SK-N-SH (cell line): ENCODE measurements at regions not wholly inside any gene's neighbourhood (a gene's known extent, or its start where the extent isn't known, plus 50 kb on each side); places are given as distances from the start of the nearest gene placed in this dataset.

Experiments used
- CTCF ChIA-PET: fragments of 300-600, 350-600 bp; formaldehyde crosslinking; extraction: SDS; loops from one replicate; lab custom pipeline; 2021; lab: Yijun Ruan, JAX
- POLR2A ChIA-PET: fragments of 350-600 bp; sonication (Branson Sonifier 250); formaldehyde crosslinking; extraction: SDS; loops from one replicate; lab custom pipeline; 2020; ENCODE audit warnings: antibody characterized with exemption, inconsistent platforms; lab: Yijun Ruan, JAX
- DNase-seq: peaks from one replicate; pipeline ENCODE4 v3.0.0; 2012
- H2AFZ ChIP-seq: fragments of 200-600 bp; sonication (generic); 2 replicates; pipeline ENCODE4 v1.8.1; 2016; ENCODE audit warnings: antibody characterized with exemption, mild to moderate bottlenecking, low read depth
- H3F3A ChIP-seq: fragments of 200-600 bp; sonication (generic); replicated peaks from 2 replicates; pipeline ENCODE3; 2016; ENCODE audit warnings: antibody characterized with exemption, mild to moderate bottlenecking; ENCODE audit not compliant: insufficient read depth
- H3K27ac ChIP-seq, 2 experiments: fragments of 200-500 bp in 1 of 2; fragments of 200-600 bp in 1 of 2; sonication (Bioruptor generic) in 1 of 2; sonication (generic), shearing (Covaris generic) in 1 of 2; 2 replicates each; pipeline versions ENCODE4 v1.5.1 to v1.6.1; 2014 to 2016; ENCODE audit warnings: low read depth in 2 of 2, inconsistent platforms in 1 of 2, low read length in 1 of 2, mild to moderate bottlenecking in 1 of 2, mixed read lengths in 1 of 2
- H3K27me3 ChIP-seq: fragments of 200-600 bp; sonication (generic), shearing (Covaris generic); 2 replicates; pipeline ENCODE4 v1.6.1; 2016; ENCODE audit warnings: mixed run types; ENCODE audit not compliant: insufficient read depth
- H3K36me3 ChIP-seq, 2 experiments: fragments of 200-500 bp in 1 of 2; fragments of 200-600 bp in 1 of 2; sonication (Bioruptor generic) in 1 of 2; sonication (generic) in 1 of 2; replicated peaks in 1 of 2; 2 replicates each; pipeline versions ENCODE3 to v1.5.1; 2014 to 2016; ENCODE audit warnings: low read length in 1 of 2, mild to moderate bottlenecking in 1 of 2; ENCODE audit not compliant: insufficient read depth in 2 of 2, control insufficient read depth in 1 of 2
- H3K4me1 ChIP-seq, 2 experiments: fragments of 200-500 bp in 1 of 2; fragments of 200-600 bp in 1 of 2; sonication (Bioruptor generic) in 1 of 2; sonication (generic), shearing (Covaris generic) in 1 of 2; 2 replicates each; pipeline versions ENCODE4 v1.5.1 to v1.6.1; 2014 to 2016; ENCODE audit warnings: low read depth in 1 of 2, low read length in 1 of 2, mixed run types in 1 of 2; ENCODE audit not compliant: insufficient read depth in 2 of 2, control insufficient read depth in 1 of 2
- H3K4me2 ChIP-seq: fragments of 200-600 bp; sonication (generic), shearing (Covaris generic); 2 replicates; pipeline ENCODE4 v1.6.1; 2017; ENCODE audit warnings: mixed run types
- H3K4me3 ChIP-seq, 2 experiments: fragments of 200-500 bp in 1 of 2; fragments of 200-600 bp in 1 of 2; sonication (Bioruptor generic) in 1 of 2; sonication (generic), shearing (Covaris generic) in 1 of 2; 2 replicates each; pipeline versions ENCODE4 v1.5.1 to v1.8.1; 2014 to 2016; ENCODE audit warnings: low read depth in 2 of 2, inconsistent platforms in 1 of 2, low read length in 1 of 2, mild to moderate bottlenecking in 1 of 2, mixed read lengths in 1 of 2, moderate library complexity in 1 of 2
- H3K79me2 ChIP-seq: fragments of 200-600 bp; sonication (generic); 2 replicates; pipeline ENCODE4 v1.8.1; 2017; ENCODE audit warnings: mild to moderate bottlenecking; ENCODE audit not compliant: insufficient read depth
- H3K9ac ChIP-seq: fragments of 200-600 bp; sonication (generic); 2 replicates; pipeline ENCODE4 v1.6.1; 2017; ENCODE audit warnings: mixed run types
- H3K9me2 ChIP-seq: fragments of 200-600 bp; sonication (generic); 2 replicates; pipeline ENCODE4 v1.6.1; 2017; ENCODE audit warnings: mixed run types
- H3K9me3 ChIP-seq: fragments of 200-600 bp; sonication (generic); 2 replicates; pipeline ENCODE4 v1.6.1; 2017; ENCODE audit warnings: mixed run types, mild to moderate bottlenecking, moderate library complexity
- H4K20me1 ChIP-seq: fragments of 200-600 bp; sonication (generic); 2 replicates; pipeline ENCODE4 v1.6.1; 2017; ENCODE audit warnings: mild to moderate bottlenecking, mixed run types; ENCODE audit not compliant: insufficient read depth
- CHD2 ChIP-seq: fragments of 150-350 bp; IDR thresholded peaks from 2 replicates; pipeline ENCODE4 v1.6.1; 2018; ENCODE audit warnings: low read length; ENCODE audit not compliant: partially characterized antibody
- ELF1 ChIP-seq: IDR thresholded peaks from 2 replicates; pipeline ENCODE4 v1.4.0; 2012
- EP300 ChIP-seq, 2 experiments: IDR thresholded peaks; 2 replicates each; pipeline versions ENCODE4 v1.4.0 to v1.6.1; 2012; ENCODE audit warnings: borderline replicate concordance in 1 of 2, low read depth in 1 of 2, low read length in 1 of 2
- EZH2phosphoT487 ChIP-seq: fragments of 200-600 bp; sonication (generic); IDR thresholded peaks from 2 replicates; pipeline ENCODE4 v1.6.1; 2017; ENCODE audit warnings: low read depth, mixed run types, mild to moderate bottlenecking, antibody characterized with exemption, moderate library complexity, borderline replicate concordance
- FOSL2 ChIP-seq: IDR thresholded peaks from 2 replicates; pipeline ENCODE4 v1.4.0; 2012; ENCODE audit warnings: low read depth, mild to moderate bottlenecking, moderate library complexity, borderline replicate concordance
- FOXJ3 ChIP-seq: sonication (generic); formaldehyde crosslinking; IDR thresholded peaks from 2 replicates; pipeline ENCODE4 v1.5.1; 2020; ENCODE audit warnings: mild to moderate bottlenecking, missing genetic modification reagents
- GABPA ChIP-seq: IDR thresholded peaks from 2 replicates; pipeline ENCODE4 v1.4.0; 2012; ENCODE audit warnings: low read depth, mild to moderate bottlenecking
- JUND ChIP-seq: IDR thresholded peaks from 2 replicates; pipeline ENCODE4 v1.4.0; 2012
- MEF2A ChIP-seq: IDR thresholded peaks from 2 replicates; pipeline ENCODE4 v1.4.0; 2012; ENCODE audit warnings: low read depth, borderline replicate concordance
- MXI1 ChIP-seq: IDR thresholded peaks from 2 replicates; pipeline ENCODE4 v1.6.1; 2012; ENCODE audit warnings: mild to moderate bottlenecking, low read depth, low read length, improper control_type of control experiment
- NFIC ChIP-seq: IDR thresholded peaks from 2 replicates; pipeline ENCODE4 v1.4.0; 2012; ENCODE audit warnings: borderline replicate concordance
- POLR2AphosphoS5 ChIP-seq: IDR thresholded peaks from 2 replicates; pipeline ENCODE4 v1.6.1; 2012; ENCODE audit warnings: low read depth, low read length
- RAD21 ChIP-seq: IDR thresholded peaks from 2 replicates; pipeline ENCODE4 v1.6.1; 2012; ENCODE audit warnings: mild to moderate bottlenecking, low read length
- RCOR1 ChIP-seq: fragments of 150-350 bp; IDR thresholded peaks from 2 replicates; pipeline ENCODE4 v1.6.1; 2017; ENCODE audit warnings: antibody characterized with exemption, low read length
- RFX5 ChIP-seq: IDR thresholded peaks from 2 replicates; pipeline ENCODE4 v1.6.1; 2012; ENCODE audit warnings: mild to moderate bottlenecking, improper control_type of control experiment, low read length
- RXRA ChIP-seq: IDR thresholded peaks from 2 replicates; pipeline ENCODE4 v1.4.0; 2012; ENCODE audit warnings: low read depth, mild to moderate bottlenecking, borderline replicate concordance
- TAF1 ChIP-seq: IDR thresholded peaks from 2 replicates; pipeline ENCODE4 v1.6.1; 2012; ENCODE audit warnings: low read depth, mild to moderate bottlenecking, low read length, moderate library complexity, borderline replicate concordance
- TCF12 ChIP-seq: IDR thresholded peaks from 2 replicates; pipeline ENCODE4 v1.4.0; 2012
- TEAD4 ChIP-seq: IDR thresholded peaks from 2 replicates; pipeline ENCODE4 v1.4.0; 2012; ENCODE audit warnings: mild to moderate bottlenecking, borderline replicate concordance; ENCODE audit not compliant: insufficient read depth
- WGBS: methylation state at CpG from one replicate; pipeline ENCODE4 v1.1.6; 2017; ENCODE audit warnings: low lambda C conversion rate; 5-methylcytosine and 5-hydroxymethylcytosine counted together
- TF ChIP-seq, protein P1 (sequence below): IDR thresholded peaks from 2 replicates; pipeline ENCODE4 v1.4.0; 2012; ENCODE audit warnings: low read depth, borderline replicate concordance
- TF ChIP-seq, protein P2 (sequence below): fragments of 150-350 bp; IDR thresholded peaks from 2 replicates; pipeline ENCODE4 v1.6.1; 2016; ENCODE audit warnings: mild to moderate bottlenecking, low read depth, low read length

DNA sequence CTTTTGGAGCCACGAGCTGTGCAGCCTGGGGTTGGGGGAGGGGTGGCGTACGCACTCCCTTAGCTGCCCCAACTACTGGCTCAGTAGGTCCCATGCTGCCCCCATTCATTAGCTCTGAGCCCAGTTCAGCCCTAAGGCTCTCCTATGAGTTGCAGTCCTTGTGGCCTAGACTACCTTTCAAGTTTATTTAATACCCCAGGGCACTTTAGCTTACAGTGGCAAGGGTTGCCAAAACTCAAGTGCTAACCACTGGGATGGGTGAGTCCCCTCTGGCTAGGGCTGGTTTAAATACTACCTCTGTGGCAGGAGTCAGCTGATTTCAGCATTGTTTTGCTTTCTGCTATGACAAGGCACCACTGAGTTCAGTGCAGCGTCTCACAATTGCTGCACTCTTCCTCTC, 118.2 kb downstream of the ODF2L start:
- no peak overlapping the region for H3K27ac ChIP-seq
- H3K36me3 ChIP-seq: no peaks in the 10 kb centered on the region
- H2AFZ ChIP-seq: no peak overlapping the region
- H3K79me2 ChIP-seq: no peaks in the 10 kb centered on the region
- no peaks in the 10 kb centered on the region for H4K20me1 ChIP-seq
- H3K27me3 ChIP-seq: no peaks in the 10 kb centered on the region
- H3K9ac ChIP-seq: no peak overlapping the region
- no peaks in the 10 kb centered on the region for H3K9me2 ChIP-seq
- H3K9me3 ChIP-seq: no peaks in the 10 kb centered on the region
- no peak for TF ChIP-seq RAD21
- TF ChIP-seq, protein P1, sequence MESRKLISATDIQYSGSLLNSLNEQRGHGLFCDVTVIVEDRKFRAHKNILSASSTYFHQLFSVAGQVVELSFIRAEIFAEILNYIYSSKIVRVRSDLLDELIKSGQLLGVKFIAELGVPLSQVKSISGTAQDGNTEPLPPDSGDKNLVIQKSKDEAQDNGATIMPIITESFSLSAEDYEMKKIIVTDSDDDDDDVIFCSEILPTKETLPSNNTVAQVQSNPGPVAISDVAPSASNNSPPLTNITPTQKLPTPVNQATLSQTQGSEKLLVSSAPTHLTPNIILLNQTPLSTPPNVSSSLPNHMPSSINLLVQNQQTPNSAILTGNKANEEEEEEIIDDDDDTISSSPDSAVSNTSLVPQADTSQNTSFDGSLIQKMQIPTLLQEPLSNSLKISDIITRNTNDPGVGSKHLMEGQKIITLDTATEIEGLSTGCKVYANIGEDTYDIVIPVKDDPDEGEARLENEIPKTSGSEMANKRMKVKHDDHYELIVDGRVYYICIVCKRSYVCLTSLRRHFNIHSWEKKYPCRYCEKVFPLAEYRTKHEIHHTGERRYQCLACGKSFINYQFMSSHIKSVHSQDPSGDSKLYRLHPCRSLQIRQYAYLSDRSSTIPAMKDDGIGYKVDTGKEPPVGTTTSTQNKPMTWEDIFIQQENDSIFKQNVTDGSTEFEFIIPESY: no peak
- TF ChIP-seq MEF2A: no peak
- TF ChIP-seq, protein P2, sequence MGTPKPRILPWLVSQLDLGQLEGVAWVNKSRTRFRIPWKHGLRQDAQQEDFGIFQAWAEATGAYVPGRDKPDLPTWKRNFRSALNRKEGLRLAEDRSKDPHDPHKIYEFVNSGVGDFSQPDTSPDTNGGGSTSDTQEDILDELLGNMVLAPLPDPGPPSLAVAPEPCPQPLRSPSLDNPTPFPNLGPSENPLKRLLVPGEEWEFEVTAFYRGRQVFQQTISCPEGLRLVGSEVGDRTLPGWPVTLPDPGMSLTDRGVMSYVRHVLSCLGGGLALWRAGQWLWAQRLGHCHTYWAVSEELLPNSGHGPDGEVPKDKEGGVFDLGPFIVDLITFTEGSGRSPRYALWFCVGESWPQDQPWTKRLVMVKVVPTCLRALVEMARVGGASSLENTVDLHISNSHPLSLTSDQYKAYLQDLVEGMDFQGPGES: no peak
- TF ChIP-seq JUND: no peak
- TF ChIP-seq EP300 (IDR thresholded peaks at IDR 0.05; ENCODE audit: borderline replicate concordance in 1 of 2, low read depth in 1 of 2, low read length in 1 of 2): no peak
- no peak for TF ChIP-seq RCOR1
- TF ChIP-seq ELF1: no peak
- TF ChIP-seq GABPA: no peak
- TF ChIP-seq RFX5: no peak
- TF ChIP-seq TAF1: no peak
- TF ChIP-seq NFIC: no peak
- TF ChIP-seq FOXJ3 (CRISPR knock-in tag): no peak
- no peak for TF ChIP-seq MXI1
- TF ChIP-seq POLR2AphosphoS5: no peak
- DNase-seq: no peak
- no peak overlapping the region for H3K4me3 ChIP-seq
- no peak overlapping the region for H3K4me2 ChIP-seq
- 40% methylated on average over 4 of the region's 4 CpGs for WGBS
- ChIA-PET CTCF (no interaction called here), POLR2A (no interaction called here)
- H3K4me1 ChIP-seq: no peaks in the 10 kb centered on the region
- no peaks in the 10 kb centered on the region for H3F3A ChIP-seq

DNA sequence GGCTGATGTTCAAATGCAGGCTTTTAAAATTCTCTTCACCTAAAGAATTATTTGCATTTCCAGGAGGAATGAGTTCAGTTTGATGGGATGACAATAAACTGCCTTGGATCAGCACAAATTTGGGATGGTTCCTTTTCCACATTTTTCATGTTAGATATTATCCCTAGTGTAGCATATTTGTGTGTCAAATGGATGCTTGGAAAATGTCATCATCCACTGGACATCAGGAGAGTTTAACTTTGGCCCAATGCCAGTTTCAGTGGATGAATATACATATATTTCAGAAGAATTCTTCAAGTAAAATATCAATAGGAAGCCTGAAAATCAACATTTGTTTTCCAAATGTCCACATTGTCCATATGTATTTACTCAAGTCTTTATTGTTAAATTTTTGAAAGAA, 116.5 kb upstream of the COL24A1 start:
- H3K9ac ChIP-seq: no peak overlapping the region
- no peaks in the 10 kb centered on the region for H3K9me2 ChIP-seq
- no peaks in the 10 kb centered on the region for H3F3A ChIP-seq
- H3K4me2 ChIP-seq: no peak overlapping the region
- H3K36me3 ChIP-seq: no peaks in the 10 kb centered on the region
- H3K9me3 ChIP-seq: no peaks in the 10 kb centered on the region
- no peak overlapping the region for H2AFZ ChIP-seq
- H3K79me2 ChIP-seq: no peaks in the 10 kb centered on the region
- no peaks in the 10 kb centered on the region for H3K27me3 ChIP-seq
- CTCF ChIA-PET: no interaction called here
- no peak for TF ChIP-seq RCOR1
- no peak for TF ChIP-seq TAF1
- no peak for TF ChIP-seq TEAD4
- TF ChIP-seq ELF1: no peak
- TF ChIP-seq, protein P1: no peak
- TF ChIP-seq FOSL2: no peak
- no peak for TF ChIP-seq RXRA
- TF ChIP-seq MXI1: no peak
- TF ChIP-seq TCF12: no peak
- TF ChIP-seq EZH2phosphoT487: no peak
- no peak for TF ChIP-seq CHD2
- no peaks in the 10 kb centered on the region for H4K20me1 ChIP-seq
- POLR2A ChIA-PET: no interaction called here
- H3K27ac ChIP-seq: no peak overlapping the region
- no peak overlapping the region for H3K4me3 ChIP-seq
- no peaks in the 10 kb centered on the region for H3K4me1 ChIP-seq
- no peak for DNase-seq
